ENCODE measurements at regions not wholly inside any gene's neighbourhood (a gene's known extent, or its start where the extent isn't known, plus 50 kb on each side); places are given as distances from the start of the nearest gene placed in this dataset.

DNA sequence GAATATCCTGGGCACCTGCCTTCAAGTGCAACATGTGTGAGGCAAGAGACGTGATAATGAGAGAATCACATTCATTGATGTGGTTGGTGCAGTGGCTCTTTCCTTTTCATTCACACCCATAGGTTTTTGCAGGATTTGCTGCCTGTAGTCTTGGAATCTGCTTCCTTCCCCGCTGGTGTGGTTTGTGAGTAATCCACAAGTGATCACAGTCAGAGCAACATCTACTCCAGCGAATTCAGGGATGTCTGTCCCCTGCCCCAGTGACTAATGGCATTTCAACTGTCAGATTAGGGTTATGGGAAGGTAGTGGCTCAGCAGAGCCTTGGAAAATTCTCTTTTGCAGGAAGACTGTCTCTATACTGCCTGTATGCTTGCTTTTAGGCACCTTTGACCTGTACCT lies 225.5 kb upstream of the RBMS1 start:
- TF ChIP-seq, protein P1, sequence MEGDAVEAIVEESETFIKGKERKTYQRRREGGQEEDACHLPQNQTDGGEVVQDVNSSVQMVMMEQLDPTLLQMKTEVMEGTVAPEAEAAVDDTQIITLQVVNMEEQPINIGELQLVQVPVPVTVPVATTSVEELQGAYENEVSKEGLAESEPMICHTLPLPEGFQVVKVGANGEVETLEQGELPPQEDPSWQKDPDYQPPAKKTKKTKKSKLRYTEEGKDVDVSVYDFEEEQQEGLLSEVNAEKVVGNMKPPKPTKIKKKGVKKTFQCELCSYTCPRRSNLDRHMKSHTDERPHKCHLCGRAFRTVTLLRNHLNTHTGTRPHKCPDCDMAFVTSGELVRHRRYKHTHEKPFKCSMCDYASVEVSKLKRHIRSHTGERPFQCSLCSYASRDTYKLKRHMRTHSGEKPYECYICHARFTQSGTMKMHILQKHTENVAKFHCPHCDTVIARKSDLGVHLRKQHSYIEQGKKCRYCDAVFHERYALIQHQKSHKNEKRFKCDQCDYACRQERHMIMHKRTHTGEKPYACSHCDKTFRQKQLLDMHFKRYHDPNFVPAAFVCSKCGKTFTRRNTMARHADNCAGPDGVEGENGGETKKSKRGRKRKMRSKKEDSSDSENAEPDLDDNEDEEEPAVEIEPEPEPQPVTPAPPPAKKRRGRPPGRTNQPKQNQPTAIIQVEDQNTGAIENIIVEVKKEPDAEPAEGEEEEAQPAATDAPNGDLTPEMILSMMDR (conservative IDR thresholded peaks at IDR 0.05; ENCODE audit: low read length): no peak
- no peak for TF ChIP-seq EZH2phosphoT487 (IDR thresholded peaks at IDR 0.05; ENCODE audit: borderline replicate concordance)

Measured in Loucy (cell line).